Left lung (tissue), 4 donors: ENCODE measurements at regions not wholly inside any gene's neighbourhood (a gene's known extent, or its start where the extent isn't known, plus 50 kb on each side); places are given as distances from the start of the nearest gene placed in this dataset.

Experiments
- ATAC-seq: fragments of 200-7000 bp; cut with Tn5 transposase; one replicate; pipeline ENCODE4 v1.9.1; 2020; ENCODE audit warnings: moderate library complexity
- DNase-seq, 4 donors: peaks; one replicate each; pipeline ENCODE4 v3.0.0-alpha.2; 2013 to 2020
- H3K27ac ChIP-seq, 2 donors: fragments of 200-600 bp; sonication (generic) in 1 of 2; one replicate each; pipeline versions ENCODE4 v1.5.0 to v1.8.0; 2020 to 2021
- H3K27me3 ChIP-seq, 2 donors: fragments of 200-600 bp; sonication (generic) in 1 of 2; one replicate each; pipeline versions ENCODE4 v1.5.0 to v1.8.0; 2020 to 2021
- H3K36me3 ChIP-seq, 2 donors: fragments of 200-600 bp; sonication (generic) in 1 of 2; one replicate each; pipeline versions ENCODE4 v1.5.0 to v1.8.0; 2020 to 2021
- H3K4me1 ChIP-seq, 2 donors: fragments of 200-600 bp; one replicate each; pipeline ENCODE4 v1.8.0; 2021
- H3K4me3 ChIP-seq, 2 donors: fragments of 200-600 bp; sonication (generic) in 1 of 2; one replicate each; pipeline versions ENCODE4 v1.5.0 to v1.8.0; 2020 to 2021; ENCODE audit warnings: mild to moderate bottlenecking in 1 of 2
- H3K9me3 ChIP-seq, 2 donors: fragments of 200-600 bp; sonication (generic) in 1 of 2; one replicate each; pipeline versions ENCODE4 v1.5.0 to v1.8.0; 2020 to 2021
- intact Hi-C, 2 donors: fragments of 100-400 bp; cut with DNase I; formaldehyde crosslinking; loops; one replicate each; pipeline versions ENCODE4 v1.11.2 to v1.14.2; 2022
- TF ChIP-seq, protein P1 (sequence below), 2 donors: fragments of 200-600 bp; sonication (generic) in 1 of 2; IDR thresholded peaks; one replicate each; pipeline versions ENCODE4 v1.5.0 to v1.8.0; 2021; ENCODE audit warnings: antibody characterized with exemption in 2 of 2
- donor health status: DM: no; HTN: yes; CAD: no.
- donor health status: DM: no; HTN: no; CAD: no.

DNA sequence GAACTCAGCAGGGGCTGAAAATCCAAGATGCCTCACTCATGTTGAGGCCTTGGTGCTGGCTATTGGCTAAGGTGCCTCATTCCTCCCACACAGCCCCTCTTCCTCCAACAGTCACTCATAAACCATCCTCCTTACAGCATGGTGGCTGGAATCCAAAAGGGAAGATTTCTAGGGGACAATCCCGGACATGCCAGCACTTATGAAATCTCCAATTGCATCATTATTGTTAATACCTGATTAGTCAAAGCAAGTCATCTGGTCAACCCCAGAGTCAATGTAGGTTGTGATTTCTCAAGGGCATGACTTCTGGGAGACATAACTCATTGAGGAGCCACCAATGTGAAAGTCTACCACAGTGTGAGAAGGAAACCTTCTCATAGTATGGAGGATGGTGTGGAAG, 506.6 kb upstream of the NOX3 start:
- no peaks in the 10 kb centered on the region for H3K4me1 ChIP-seq
- ATAC-seq (no peak), DNase-seq (no peak)
- no peak overlapping the region for H3K4me3 ChIP-seq
- TF ChIP-seq, protein P1, sequence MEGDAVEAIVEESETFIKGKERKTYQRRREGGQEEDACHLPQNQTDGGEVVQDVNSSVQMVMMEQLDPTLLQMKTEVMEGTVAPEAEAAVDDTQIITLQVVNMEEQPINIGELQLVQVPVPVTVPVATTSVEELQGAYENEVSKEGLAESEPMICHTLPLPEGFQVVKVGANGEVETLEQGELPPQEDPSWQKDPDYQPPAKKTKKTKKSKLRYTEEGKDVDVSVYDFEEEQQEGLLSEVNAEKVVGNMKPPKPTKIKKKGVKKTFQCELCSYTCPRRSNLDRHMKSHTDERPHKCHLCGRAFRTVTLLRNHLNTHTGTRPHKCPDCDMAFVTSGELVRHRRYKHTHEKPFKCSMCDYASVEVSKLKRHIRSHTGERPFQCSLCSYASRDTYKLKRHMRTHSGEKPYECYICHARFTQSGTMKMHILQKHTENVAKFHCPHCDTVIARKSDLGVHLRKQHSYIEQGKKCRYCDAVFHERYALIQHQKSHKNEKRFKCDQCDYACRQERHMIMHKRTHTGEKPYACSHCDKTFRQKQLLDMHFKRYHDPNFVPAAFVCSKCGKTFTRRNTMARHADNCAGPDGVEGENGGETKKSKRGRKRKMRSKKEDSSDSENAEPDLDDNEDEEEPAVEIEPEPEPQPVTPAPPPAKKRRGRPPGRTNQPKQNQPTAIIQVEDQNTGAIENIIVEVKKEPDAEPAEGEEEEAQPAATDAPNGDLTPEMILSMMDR (IDR thresholded peaks at IDR 0.05), result no peak
- H3K9me3 ChIP-seq, result no peaks in the 10 kb centered on the region
- H3K27ac ChIP-seq, result no peak overlapping the region
- H3K27me3 ChIP-seq, result no peaks in the 10 kb centered on the region
- no peaks in the 10 kb centered on the region for H3K36me3 ChIP-seq
- intact Hi-C loops, result no loop called here

GRCh38 chr6:155959898-155960495, 504.4 kb upstream of the NOX3 start:
- DNase-seq, result no peak
- no peak for ATAC-seq
- Histone ChIP-seq H3K36me3 (no peaks in the 10 kb centered on the region), H3K27me3 (no peaks in the 10 kb centered on the region), H3K4me3 (no peak overlapping the region), H3K9me3 (no peaks in the 10 kb centered on the region), H3K27ac (no peak overlapping the region), H3K4me1 (no peaks in the 10 kb centered on the region)
- TF ChIP-seq, protein P1 (IDR thresholded peaks at IDR 0.05), result no peak
- intact Hi-C loops, result no loop called here

DNA sequence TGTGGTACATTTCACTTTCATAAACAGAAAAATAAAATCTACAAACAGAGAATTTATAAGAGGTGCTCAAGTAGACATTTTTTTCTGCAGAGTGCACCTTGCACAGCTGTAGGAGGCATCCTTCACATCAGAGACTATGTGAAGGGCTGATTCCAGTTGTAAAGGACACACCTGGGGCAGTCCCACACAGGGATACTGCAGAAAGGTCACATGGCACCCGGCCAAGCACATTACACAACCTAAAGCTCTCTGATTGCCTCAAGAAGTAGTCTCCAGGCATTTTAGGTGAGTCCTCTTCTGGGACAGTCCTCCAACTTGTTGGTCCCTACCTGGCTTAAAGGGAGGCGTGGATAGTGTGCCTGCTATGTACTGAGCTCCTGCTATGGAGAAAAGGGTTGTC, 502.9 kb upstream of the NOX3 start:
- H3K27me3 ChIP-seq, result no peaks in the 10 kb centered on the region
- ATAC-seq (no peak), DNase-seq (no peak)
- H3K9me3 ChIP-seq, result no peaks in the 10 kb centered on the region
- no peak overlapping the region for H3K4me3 ChIP-seq
- intact Hi-C loops, result no loop called here
- H3K36me3 ChIP-seq, result no peaks in the 10 kb centered on the region
- TF ChIP-seq, protein P1 (IDR thresholded peaks at IDR 0.05), result no peak
- H3K4me1 ChIP-seq, result no peaks in the 10 kb centered on the region
- H3K27ac ChIP-seq, result no peak overlapping the region

DNA sequence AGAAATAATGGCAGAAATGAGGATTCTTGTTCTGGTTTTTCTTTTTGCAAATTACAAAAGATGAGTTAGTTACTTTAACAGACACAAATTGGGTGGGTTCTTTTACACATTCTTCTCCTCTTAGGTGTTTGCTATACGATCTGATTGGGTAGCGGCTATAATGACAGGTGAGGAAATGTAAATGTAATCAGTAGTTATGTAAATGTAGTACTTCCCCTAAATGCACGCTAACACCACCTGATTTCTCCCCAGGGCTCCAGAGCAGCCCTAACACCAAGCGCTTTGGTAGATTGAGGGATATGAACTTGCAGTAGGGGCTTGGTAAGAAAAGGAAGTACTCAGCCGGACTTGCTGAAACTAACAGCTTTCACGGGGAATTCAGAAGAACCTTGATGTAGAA, 499.4 kb upstream of the NOX3 start:
- Histone ChIP-seq H3K27me3 (no peaks in the 10 kb centered on the region), H3K9me3 (no peaks in the 10 kb centered on the region), H3K4me1 (no peaks in the 10 kb centered on the region), H3K4me3 (no peak overlapping the region), H3K27ac (no peak overlapping the region), H3K36me3 (no peaks in the 10 kb centered on the region)
- intact Hi-C loops, result no loop called here
- ATAC-seq (no peak), DNase-seq (no peak)
- TF ChIP-seq, protein P1 (IDR thresholded peaks at IDR 0.05), result no peak

DNA sequence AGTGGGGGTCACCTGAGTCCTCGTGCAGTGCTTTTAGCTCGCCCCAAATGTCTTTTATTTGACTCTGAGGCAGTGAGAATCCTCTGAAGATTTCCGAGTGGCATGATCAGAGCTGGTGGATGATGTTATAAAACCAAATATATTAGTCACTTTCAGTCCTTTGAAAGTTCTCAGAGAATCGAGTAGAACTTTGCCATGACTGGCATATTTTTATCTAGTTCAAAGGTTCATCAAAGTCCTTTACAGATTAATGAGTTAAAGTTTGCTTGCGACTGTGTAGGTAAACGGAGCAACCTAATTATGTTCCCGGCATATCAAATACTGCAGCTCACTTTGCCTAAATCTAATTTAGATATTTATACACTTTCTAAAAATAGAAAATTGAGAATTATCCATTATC, 498.5 kb upstream of the NOX3 start:
- DNase-seq (no peak), ATAC-seq (no peak)
- H3K4me1 ChIP-seq, result no peaks in the 10 kb centered on the region
- H3K27ac ChIP-seq, result no peak overlapping the region
- H3K9me3 ChIP-seq, result no peaks in the 10 kb centered on the region
- H3K27me3 ChIP-seq, result no peaks in the 10 kb centered on the region
- TF ChIP-seq, protein P1 (IDR thresholded peaks at IDR 0.05), result no peak
- no peak overlapping the region for H3K4me3 ChIP-seq
- H3K36me3 ChIP-seq, result no peaks in the 10 kb centered on the region
- intact Hi-C loops, result no loop called here
